ENCODE measurements at regions not wholly inside any gene's neighbourhood (a gene's known extent, or its start where the extent isn't known, plus 50 kb on each side); places are given as distances from the start of the nearest gene placed in this dataset.
"Not testable (repeated sequence)": the region's sequence is repeated elsewhere in the genome, so short reads cannot be mapped to it uniquely, and the experiment has no call there.

- ATAC-seq, DNase-seq: not testable (repeated sequence)
Observed at GRCh38 chr3:198147993-198148392, 188.0 kb downstream of the LMLN start.

GRCh38 chr3:198149904-198150303 is 189.9 kb downstream of the LMLN start:
- not testable (repeated sequence) for DNase-seq, ATAC-seq

DNA sequence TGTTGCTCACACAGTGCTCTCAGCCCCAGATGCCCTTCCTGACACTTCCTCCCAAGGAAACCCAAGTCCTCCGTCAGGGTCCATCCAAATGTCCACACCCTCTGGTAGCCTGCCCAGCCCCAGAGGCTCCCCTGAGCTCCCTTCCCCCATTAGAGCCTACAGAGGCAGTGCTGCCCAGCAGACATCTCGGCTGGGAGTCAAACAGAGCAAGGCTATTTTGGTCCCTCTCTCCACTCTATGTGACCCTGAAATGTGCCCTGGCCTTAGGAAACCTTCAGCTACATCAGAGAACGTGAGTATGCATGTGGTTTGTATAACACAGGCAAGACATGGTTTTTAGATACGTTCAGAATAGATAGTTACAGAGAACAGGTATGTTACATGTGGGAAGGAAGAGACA is 191.8 kb downstream of the LMLN start:
- ATAC-seq, DNase-seq: not testable (repeated sequence)

- DNase-seq, ATAC-seq: not testable (repeated sequence)
Observed at GRCh38 chr3:198155771-198156170, 195.8 kb downstream of the LMLN start.

- peak; percentile 99 for ATAC-seq
- not testable (repeated sequence) for DNase-seq
Observed at GRCh38 chr3:198157231-198157868, 197.3 kb downstream of the LMLN start.

DNA sequence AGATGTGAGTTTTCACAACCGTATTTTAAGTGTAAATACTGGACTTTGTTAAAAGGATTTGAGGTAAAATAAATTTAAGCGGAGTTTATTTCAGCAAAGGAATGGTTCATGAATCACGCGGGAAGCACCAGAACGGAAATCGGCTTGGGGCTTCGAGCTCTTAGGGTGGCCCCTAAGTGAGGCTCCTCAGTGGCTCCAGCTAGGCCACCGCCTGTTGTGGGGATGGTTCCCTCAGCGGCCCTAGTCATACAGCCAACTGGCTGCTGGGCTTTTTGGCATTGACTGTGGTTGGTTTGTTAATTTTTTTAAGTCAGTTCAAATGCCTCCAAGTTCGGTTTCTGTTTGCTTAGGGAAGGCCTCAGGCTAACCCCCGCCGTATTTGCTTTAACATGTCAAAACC is 198.0 kb downstream of the LMLN start:
- ATAC-seq, DNase-seq: not testable (repeated sequence)

DNA sequence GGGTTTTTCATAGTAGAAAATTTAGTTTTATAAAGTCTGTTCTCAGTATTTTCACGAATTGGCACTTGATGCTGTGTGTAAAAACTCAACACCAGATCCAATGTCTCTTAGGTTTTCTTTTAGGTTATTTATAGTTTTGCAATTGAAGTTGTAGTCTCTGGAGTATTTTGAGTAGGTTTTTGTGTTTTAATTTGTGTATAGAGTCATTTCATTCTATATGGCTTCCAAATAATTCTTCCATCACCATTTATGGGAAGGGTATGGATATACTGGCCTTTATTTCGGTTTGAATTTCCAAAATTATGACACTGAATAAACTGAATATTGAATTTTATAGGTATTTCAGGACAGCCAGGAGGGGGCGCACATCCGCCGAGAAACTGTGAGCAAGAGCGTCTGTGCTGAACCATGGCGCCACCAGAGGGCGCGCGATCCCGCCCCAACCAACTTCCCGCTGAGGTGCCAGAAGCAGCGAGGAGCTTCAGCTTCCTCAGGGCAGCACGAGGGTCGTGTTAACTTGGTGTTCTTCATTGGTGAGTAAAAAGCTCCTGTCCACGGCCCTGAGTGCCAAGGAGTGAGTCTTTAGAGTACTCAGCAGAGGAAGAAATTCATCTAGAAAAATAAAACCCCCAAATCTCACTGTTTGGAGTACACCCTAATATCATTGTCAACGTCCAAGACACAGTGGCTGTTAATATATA is 207.5 kb downstream of the LMLN start:
- ATAC-seq, result not testable (repeated sequence)
- peak; percentile 73 for DNase-seq

DNA sequence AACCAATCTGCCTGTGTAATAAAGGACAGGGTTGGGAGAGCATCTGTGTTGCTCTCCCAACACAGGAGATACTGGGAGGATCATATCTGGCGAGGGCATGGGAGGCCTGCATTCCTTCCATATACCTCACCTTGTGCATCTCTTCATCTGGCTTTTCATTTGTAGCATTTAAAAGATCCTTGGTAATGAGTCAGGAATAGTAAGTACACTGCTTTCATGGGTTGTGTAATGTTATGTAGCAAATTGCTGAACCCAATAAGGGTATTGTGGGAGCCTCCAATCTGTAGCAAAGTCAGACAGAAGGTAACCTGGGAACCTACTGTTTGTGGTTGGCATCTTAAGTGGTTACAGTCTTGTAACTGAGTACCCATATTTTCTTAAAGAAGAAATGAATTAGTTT is 210.8 kb downstream of the LMLN start:
- DNase-seq, ATAC-seq: not testable (repeated sequence)

DNA sequence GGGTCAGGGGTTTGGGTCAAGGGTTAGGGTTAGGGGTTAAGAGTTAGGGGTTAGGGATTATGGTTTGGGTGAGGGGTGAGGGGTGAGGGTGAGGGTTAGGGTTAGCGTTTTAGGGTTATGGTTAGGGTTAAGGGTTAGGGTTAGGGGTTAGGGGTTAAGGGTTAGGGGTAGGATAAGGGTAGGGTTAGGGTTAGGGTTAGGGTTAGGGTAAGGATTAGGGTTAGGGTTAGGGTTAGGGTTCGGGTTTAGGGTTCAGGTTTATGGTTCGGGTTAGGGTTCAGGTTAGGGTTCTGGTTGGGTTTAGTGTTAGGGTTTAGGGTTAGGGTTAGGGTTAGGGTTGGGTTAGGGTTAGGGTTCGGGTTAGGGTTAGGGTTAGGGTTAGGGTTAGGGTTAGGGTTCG is 213.1 kb downstream of the LMLN start:
- DNase-seq, ATAC-seq: not testable (repeated sequence)

- ATAC-seq, result not testable (repeated sequence)
Observed at GRCh38 chr3:198173929-198174574, 214.0 kb downstream of the LMLN start.

More at GRCh38 chr3:198173929-198174574, 214.0 kb downstream of the LMLN start:
- DNase-seq, result not testable (repeated sequence)

Data from stimulated activated naive CD8-positive, alpha-beta T cell treated with anti-CD3 and anti-CD28 coated beads, Interleukin-15, Interleukin-2, amounts not matched to agents 100 U/mL and 50 U/mL, for 24 hours (primary cell).